ENCODE measurements at regions not wholly inside any gene's neighbourhood (a gene's known extent, or its start where the extent isn't known, plus 50 kb on each side); places are given as distances from the start of the nearest gene placed in this dataset.
"Not testable (repeated sequence)": the region's sequence is repeated elsewhere in the genome, so short reads cannot be mapped to it uniquely, and the experiment has no call there.

GRCh38 chr10:118820326-118821116, 65.8 kb upstream of the CACUL1 start:
- in situ Hi-C loops (cut with HindIII; ENCODE audit: low pct_ligation_motif_present, low sequenced_read_pairs), result no loop called here
- no peak for TF ChIP-seq CTCF (IDR thresholded peaks at IDR 0.05; ENCODE audit: low read depth, low read length, missing control alignments)
- no peaks in the 10 kb centered on the region for H3K36me3 ChIP-seq (replicated peaks)

GRCh38 chr10:118823256-118823907, 68.6 kb upstream of the CACUL1 start:
- H3K27me3 ChIP-seq (replicated peaks), result no peaks in the 10 kb centered on the region
- DNase-seq, result no peak
- no peak for TF ChIP-seq CTCF (IDR thresholded peaks at IDR 0.05; ENCODE audit: low read depth, low read length, missing control alignments)
- no peaks in the 10 kb centered on the region for H3K36me3 ChIP-seq (replicated peaks)
- no peak overlapping the region for H3K4me3 ChIP-seq (ENCODE audit: low read depth, low read length)
- in situ Hi-C loops (cut with HindIII; ENCODE audit: low pct_ligation_motif_present, low sequenced_read_pairs), result no loop called here
- H3K27ac ChIP-seq, result no peak overlapping the region

More at GRCh38 chr10:118820326-118821116, 65.8 kb upstream of the CACUL1 start:
- no peak for DNase-seq
- Histone ChIP-seq H3K4me3 (ENCODE audit: low read depth, low read length) (no peak overlapping the region), H3K27ac (no peak overlapping the region), H3K27me3 (replicated peaks) (no peaks in the 10 kb centered on the region)

GRCh38 chr10:118827053-118827452, 72.3 kb upstream of the CACUL1 start:
- Histone ChIP-seq H3K36me3 (replicated peaks) (no peaks in the 10 kb centered on the region), H3K27ac (no peak overlapping the region), H3K27me3 (replicated peaks) (no peaks in the 10 kb centered on the region), H3K4me3 (ENCODE audit: low read depth, low read length) (no peak overlapping the region)
- in situ Hi-C loops (cut with HindIII; ENCODE audit: low pct_ligation_motif_present, low sequenced_read_pairs), result no loop called here
- DNase-seq, result no peak
- TF ChIP-seq CTCF (IDR thresholded peaks at IDR 0.05; ENCODE audit: low read depth, low read length, missing control alignments), result no peak

GRCh38 chr10:118827466-118828155, 72.8 kb upstream of the CACUL1 start:
- no peak for DNase-seq

GRCh38 chr10:118832241-118832651, 77.5 kb upstream of the CACUL1 start:
- DNase-seq, result no peak
- no peaks in the 10 kb centered on the region for H3K27me3 ChIP-seq (replicated peaks)
- TF ChIP-seq CTCF (IDR thresholded peaks at IDR 0.05; ENCODE audit: low read depth, low read length, missing control alignments), result no peak
- H3K27ac ChIP-seq, result no peak overlapping the region
- H3K4me3 ChIP-seq (ENCODE audit: low read depth, low read length), result no peak overlapping the region
- no peaks in the 10 kb centered on the region for H3K36me3 ChIP-seq (replicated peaks)
- in situ Hi-C loops (cut with HindIII; ENCODE audit: low pct_ligation_motif_present, low sequenced_read_pairs), result no loop called here

More at GRCh38 chr10:118827466-118828155, 72.8 kb upstream of the CACUL1 start:
- peak; percentile 46 for TF ChIP-seq CTCF (IDR thresholded peaks at IDR 0.05; ENCODE audit: low read depth, low read length, missing control alignments)
- H3K36me3 ChIP-seq (replicated peaks), result no peaks in the 10 kb centered on the region
- H3K27ac ChIP-seq, result no peak overlapping the region
- H3K4me3 ChIP-seq (ENCODE audit: low read depth, low read length), result no peak overlapping the region
- in situ Hi-C loops (cut with HindIII; ENCODE audit: low pct_ligation_motif_present, low sequenced_read_pairs), result no loop called here
- H3K27me3 ChIP-seq (replicated peaks), result no peaks in the 10 kb centered on the region

GRCh38 chr10:118834370-118834769, 79.6 kb upstream of the CACUL1 start:
- in situ Hi-C loops (cut with HindIII; ENCODE audit: low pct_ligation_motif_present, low sequenced_read_pairs); H3K27me3 ChIP-seq (replicated peaks); H3K36me3 ChIP-seq (replicated peaks): not testable (repeated sequence)

More at GRCh38 chr10:118834370-118834769, 79.6 kb upstream of the CACUL1 start:
- not testable (repeated sequence) for DNase-seq; H3K4me3 ChIP-seq (ENCODE audit: low read depth, low read length); H3K27ac ChIP-seq
